Subcutaneous abdominal adipose tissue (tissue), 5 donors: ENCODE measurements at regions not wholly inside any gene's neighbourhood (a gene's known extent, or its start where the extent isn't known, plus 50 kb on each side); places are given as distances from the start of the nearest gene placed in this dataset.

ENCODE experiments used
- H3K27ac ChIP-seq: one replicate; pipeline ENCODE4 v1.7.0; 2013; ENCODE audit warnings: low read depth, mild to moderate bottlenecking, inconsistent platforms, low read length, moderate library complexity
- H3K27me3 ChIP-seq, 5 donors: one replicate each; pipeline ENCODE4 v1.7.0; 2013; ENCODE audit warnings: low read length in 5 of 5, inconsistent platforms in 1 of 5; ENCODE audit not compliant: control insufficient read depth in 5 of 5, insufficient read depth in 4 of 5
- H3K36me3 ChIP-seq, 5 donors: one replicate each; pipeline ENCODE4 v1.7.0; 2013; ENCODE audit warnings: low read length in 5 of 5; ENCODE audit not compliant: control insufficient read depth in 5 of 5, insufficient read depth in 5 of 5
- H3K4me1 ChIP-seq, 5 donors: one replicate each; pipeline ENCODE4 v1.7.0; 2013; ENCODE audit warnings: low read length in 5 of 5, mild to moderate bottlenecking in 3 of 5, moderate library complexity in 1 of 5; ENCODE audit not compliant: control insufficient read depth in 5 of 5, insufficient read depth in 5 of 5
- H3K4me3 ChIP-seq, 5 donors: one replicate each; pipeline ENCODE4 v1.7.0; 2013; ENCODE audit warnings: low read length in 5 of 5, low read depth in 1 of 5
- H3K9ac ChIP-seq, 5 donors: one replicate each; pipeline ENCODE4 v1.7.0; 2013; ENCODE audit warnings: low read length in 5 of 5, mild to moderate bottlenecking in 4 of 5, moderate library complexity in 3 of 5
- H3K9me3 ChIP-seq, 5 donors: one replicate each; pipeline ENCODE4 v1.7.0; 2013; ENCODE audit warnings: low read length in 5 of 5; ENCODE audit not compliant: control insufficient read depth in 5 of 5
- donor health status: healthy.
- donor health status: healthy.
- donor health status: healthy.
- donor health status: healthy.
- donor health status: healthy.

DNA sequence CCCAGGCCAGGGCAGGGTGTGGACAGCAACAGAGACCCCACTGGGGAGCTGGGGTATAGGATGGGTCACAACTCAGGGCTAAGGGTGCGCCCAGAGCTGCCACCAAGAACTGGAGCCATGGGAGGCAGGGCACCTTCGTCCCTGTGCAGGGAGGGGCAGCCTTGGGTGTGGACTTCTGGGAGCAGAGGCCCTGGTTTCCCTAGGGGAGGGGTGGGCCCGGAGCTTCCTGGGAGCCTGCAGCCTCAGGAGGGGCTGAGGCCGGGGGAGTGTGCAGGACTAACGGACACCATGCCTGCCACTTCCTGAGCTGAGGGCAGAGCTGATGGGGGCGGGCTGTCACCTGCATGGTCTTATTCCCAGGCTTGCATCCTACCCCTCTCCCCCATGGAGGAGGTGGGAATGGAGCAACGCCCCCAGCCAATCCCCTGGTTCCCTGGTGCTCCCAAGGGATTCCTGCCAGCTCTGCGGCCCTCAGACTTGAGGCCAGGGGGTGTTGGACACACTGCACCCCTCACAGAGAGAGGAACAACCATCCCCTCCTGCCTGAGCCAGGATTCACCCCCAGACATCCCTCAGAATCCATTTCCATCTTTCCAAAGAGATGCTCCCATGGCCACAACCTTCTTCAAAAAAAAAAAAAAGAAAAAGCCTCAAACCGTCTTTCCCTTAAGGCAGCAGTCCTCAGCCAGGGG lies 225.7 kb downstream of the CTTN start:
- Histone ChIP-seq H3K9me3 (peaks cover 0 to 3% (median 2%) of the 10 kb centered on the region in 5 donors), H3K9ac (no peak overlapping the region), H3K4me3 (no peak overlapping the region), H3K36me3 (no peaks in the 10 kb centered on the region), H3K4me1 (peaks cover 3 to 38% (median 13%) of the 10 kb centered on the region in 5 donors), H3K27ac (no peak overlapping the region), H3K27me3 (peaks cover 2 to 25% (median 7%) of the 10 kb centered on the region in 5 donors)

DNA sequence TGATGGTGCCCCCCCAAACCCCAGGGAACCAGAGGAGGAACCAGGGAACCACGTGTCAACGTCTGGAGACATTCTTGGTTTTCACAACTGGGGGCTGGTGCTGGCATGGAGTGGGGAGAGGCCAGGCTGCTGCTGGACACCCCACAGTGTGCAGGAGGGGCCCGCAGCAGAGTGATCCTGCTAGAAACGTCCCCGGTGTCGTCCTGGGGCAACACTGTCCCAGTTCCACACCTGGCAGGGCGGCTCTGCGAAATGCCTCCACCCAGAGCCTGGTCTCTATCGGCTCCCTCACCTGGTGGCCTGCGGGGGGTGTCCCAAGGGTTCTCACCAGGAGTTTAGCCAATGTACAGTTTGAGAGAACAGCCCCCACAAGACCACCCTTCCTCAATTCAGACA lies 226.3 kb downstream of the CTTN start:
- peaks cover 2 to 27% (median 7%) of the 10 kb centered on the region in 5 donors for H3K27me3 ChIP-seq
- H3K9ac ChIP-seq: no peak overlapping the region
- H3K4me1 ChIP-seq: peaks cover 3 to 41% (median 14%) of the 10 kb centered on the region in 5 donors
- H3K4me3 ChIP-seq: no peak overlapping the region
- no peak overlapping the region for H3K27ac ChIP-seq
- no peaks in the 10 kb centered on the region for H3K36me3 ChIP-seq
- H3K9me3 ChIP-seq: peaks cover 0 to 3% (median 2%) of the 10 kb centered on the region in 5 donors

DNA sequence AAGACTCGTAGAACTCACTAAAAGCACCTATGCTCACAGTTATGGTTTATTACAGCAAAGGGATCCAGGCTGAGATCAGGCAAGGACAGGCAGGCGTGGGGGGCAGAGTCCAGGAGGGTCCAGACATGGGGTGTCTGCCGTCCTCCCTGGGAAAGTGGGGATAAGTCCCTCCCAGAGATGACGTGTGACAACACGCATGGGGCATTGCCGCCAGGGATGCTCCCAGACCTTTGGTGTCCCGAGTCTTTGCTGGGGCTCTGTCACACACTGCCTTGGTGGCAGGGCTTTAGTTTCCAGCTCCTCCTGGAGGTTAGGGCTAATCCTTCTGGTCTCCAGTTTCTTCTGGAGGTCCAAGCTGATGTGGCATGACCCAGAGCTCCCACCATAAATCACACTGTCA lies 226.7 kb downstream of the CTTN start:
- Histone ChIP-seq H3K4me3 (no peak overlapping the region), H3K36me3 (no peaks in the 10 kb centered on the region), H3K27ac (no peak overlapping the region), H3K9me3 (peaks cover 0 to 3% (median 2%) of the 10 kb centered on the region in 5 donors), H3K4me1 (peaks cover 3 to 44% (median 14%) of the 10 kb centered on the region in 5 donors), H3K9ac (peak overlapping the region in 1 of 5 donors; percentile 4), H3K27me3 (peaks cover 5 to 31% (median 7%) of the 10 kb centered on the region in 5 donors)

DNA sequence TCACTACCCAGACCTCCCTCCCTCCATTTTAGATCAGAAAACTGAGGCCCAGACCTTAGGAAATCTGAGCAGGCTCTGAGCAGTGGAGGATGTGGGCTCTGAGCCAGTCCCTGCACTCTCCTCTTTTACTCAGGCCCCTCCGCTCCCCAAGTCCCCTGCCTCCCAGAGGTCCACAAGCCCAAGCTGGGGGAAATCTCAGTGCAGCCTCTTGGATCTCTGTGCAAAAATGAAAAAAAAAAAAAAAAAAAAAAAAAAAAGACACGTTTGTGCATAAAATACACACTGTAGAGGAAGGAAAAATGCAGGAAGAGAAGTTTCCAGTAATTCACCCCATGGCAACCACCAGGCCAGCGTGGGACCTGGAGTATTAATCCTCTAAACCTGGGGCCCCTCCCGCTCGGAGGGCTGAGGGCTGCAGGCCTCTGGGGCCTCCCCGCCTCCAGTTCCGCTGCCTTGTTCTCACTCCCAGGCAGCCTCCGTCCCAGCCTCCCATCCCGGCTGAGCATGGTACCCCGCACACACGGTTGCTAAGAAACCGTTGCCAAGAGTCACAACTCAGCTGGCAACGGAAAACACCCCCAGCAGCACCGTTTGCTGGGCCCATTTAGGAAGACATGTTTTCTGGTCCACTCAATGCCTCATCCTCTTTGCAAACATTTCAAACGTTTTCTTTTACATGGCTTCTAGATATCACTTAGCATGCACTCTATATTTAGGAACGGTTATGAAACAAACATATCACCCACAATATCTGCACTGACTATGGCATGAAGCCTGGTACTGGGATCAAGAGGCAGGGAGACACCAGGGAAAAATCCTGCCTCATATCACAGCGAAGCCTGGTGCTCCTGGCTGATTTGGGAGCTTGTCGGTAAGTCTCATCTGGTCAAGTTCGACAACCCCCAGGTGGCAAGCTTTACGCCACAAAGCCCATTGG lies 227.5 kb downstream of the CTTN start:
- peaks cover 3 to 44% (median 14%) of the 10 kb centered on the region in 5 donors for H3K4me1 ChIP-seq
- no peak overlapping the region for H3K4me3 ChIP-seq
- H3K27ac ChIP-seq: no peak overlapping the region
- H3K36me3 ChIP-seq: no peaks in the 10 kb centered on the region
- H3K9me3 ChIP-seq: peaks cover under 1 to 7% (median 4%) of the 10 kb centered on the region in 5 donors
- H3K27me3 ChIP-seq: peaks cover 7 to 33% (median 11%) of the 10 kb centered on the region in 5 donors
- H3K9ac ChIP-seq: no peak overlapping the region

DNA sequence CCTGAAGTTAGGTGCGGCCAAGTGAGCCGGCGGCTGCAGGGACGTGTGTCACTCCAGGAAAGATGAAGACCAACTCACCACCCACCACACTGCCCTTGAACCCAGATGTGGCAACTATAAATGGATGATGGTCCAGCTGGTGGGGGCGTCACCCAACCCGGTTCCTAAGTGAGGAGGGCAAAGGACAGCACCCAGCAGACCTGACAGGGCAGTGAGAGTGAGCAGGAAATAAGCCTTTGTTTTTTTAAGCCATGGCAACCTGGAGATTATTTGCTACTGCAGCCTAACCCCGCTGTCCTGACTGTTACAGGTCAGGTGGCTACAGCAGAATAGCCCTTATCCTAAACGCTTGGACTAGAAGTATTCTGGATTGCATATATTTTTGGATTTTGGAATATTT lies 228.9 kb downstream of the CTTN start:
- no peak overlapping the region for H3K4me3 ChIP-seq
- no peak overlapping the region for H3K9ac ChIP-seq
- H3K27me3 ChIP-seq: peaks cover 7 to 27% (median 11%) of the 10 kb centered on the region in 5 donors
- H3K4me1 ChIP-seq: peaks cover 3 to 44% (median 14%) of the 10 kb centered on the region in 5 donors
- H3K27ac ChIP-seq: no peak overlapping the region
- H3K9me3 ChIP-seq: peaks cover 0 to 7% (median 3%) of the 10 kb centered on the region in 5 donors
- H3K36me3 ChIP-seq: no peaks in the 10 kb centered on the region

DNA sequence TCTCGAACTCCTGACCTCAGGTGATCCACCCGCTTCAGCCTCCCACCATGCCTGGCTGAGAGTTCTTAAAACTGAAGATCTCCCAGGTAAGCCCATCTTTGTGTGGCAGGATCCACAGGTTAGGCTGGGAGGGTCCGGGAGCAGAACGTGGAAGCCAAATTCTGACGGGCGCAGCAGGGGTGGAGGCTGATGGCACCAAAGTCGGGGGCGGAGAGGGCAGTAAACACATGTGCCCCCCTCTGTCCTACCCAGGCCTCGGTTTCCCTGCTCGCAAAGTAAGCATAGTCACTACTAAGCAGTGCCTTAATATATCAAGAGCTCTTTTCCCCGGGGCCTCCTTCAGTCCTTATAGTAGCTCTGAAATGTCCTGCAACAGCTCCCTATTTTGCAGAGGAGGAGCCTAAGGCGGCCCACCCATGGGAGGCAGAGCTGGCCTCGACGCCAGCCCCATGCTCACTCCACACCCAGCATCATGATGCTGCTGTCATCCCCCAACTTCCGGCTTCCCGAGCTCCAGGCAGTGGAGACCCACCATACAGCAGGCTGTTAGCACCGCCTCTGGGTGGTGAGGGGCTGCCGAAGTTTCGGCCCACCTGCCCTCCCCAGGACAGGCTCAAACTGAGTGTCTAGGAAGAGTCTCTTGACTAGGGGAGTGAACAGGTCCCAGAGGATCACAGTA lies 230.0 kb downstream of the CTTN start:
- peaks cover 0 to 7% (median 3%) of the 10 kb centered on the region in 5 donors for H3K9me3 ChIP-seq
- H3K4me3 ChIP-seq: peak overlapping the region in 3 of 5 donors; percentile 14 to 42 (median 27)

DNA sequence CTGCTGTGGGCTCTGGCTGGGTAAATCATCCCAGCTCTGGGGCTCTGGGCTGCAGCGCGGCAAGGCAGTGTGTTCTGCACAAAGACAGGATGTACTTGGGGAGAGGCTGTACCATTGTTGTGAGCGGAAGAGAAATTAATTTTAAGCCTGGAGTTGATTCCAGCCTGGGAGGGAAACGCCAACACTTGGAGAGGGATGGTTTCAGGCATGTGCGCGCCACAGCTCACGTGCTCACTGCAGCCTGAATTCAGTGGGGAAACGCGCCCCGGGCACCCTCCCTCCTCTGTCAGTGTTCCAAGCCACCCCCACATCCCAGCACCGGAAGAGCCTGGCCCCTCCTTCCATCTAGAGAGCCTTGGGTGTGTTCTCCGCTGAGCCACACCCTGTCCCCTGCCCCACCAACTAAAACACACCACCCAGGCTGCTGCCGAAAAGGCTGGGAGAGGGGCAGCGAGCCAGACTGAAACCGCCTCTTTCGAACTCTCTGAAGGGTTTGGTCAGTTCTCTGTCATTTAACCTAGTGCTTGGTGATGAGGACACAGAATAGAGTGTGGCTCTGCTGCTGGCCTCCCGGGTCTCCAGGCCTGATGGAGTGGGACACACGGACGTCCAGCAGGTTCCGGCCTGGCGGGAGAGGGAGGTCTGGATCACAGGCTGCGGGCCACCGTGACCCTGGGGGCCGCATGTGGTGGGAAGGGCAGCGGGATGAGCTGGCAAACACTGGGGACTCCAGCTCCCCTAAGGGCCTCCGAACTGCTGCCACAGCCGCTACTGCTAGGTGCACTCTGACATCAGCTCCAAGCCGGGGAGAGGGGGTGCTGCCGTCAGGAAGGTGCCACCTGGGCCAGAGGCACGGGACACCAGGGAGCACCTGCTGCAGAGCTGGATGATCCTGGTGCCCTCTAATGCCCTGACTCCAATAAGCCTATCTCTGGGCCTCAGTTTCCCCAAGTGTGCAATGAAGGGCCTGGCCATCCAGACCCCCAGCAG lies 230.8 kb downstream of the CTTN start:
- H3K9ac ChIP-seq: no peak overlapping the region
- peak overlapping the region in 3 of 5 donors; percentile 14 to 42 (median 27) for H3K4me3 ChIP-seq
- H3K27me3 ChIP-seq: peaks cover 6 to 27% (median 7%) of the 10 kb centered on the region in 5 donors
- H3K4me1 ChIP-seq: peaks cover 3 to 44% (median 14%) of the 10 kb centered on the region in 5 donors
- peaks cover 0 to 7% (median 3%) of the 10 kb centered on the region in 5 donors for H3K9me3 ChIP-seq
- no peaks in the 10 kb centered on the region for H3K36me3 ChIP-seq
- no peak overlapping the region for H3K27ac ChIP-seq

More for the DNA sequence above, 230.0 kb downstream of the CTTN start:
- Histone ChIP-seq H3K36me3 (no peaks in the 10 kb centered on the region), H3K27me3 (peaks cover 7 to 27% (median 11%) of the 10 kb centered on the region in 5 donors), H3K4me1 (peaks cover 3 to 44% (median 14%) of the 10 kb centered on the region in 5 donors), H3K9ac (no peak overlapping the region), H3K27ac (no peak overlapping the region)

DNA sequence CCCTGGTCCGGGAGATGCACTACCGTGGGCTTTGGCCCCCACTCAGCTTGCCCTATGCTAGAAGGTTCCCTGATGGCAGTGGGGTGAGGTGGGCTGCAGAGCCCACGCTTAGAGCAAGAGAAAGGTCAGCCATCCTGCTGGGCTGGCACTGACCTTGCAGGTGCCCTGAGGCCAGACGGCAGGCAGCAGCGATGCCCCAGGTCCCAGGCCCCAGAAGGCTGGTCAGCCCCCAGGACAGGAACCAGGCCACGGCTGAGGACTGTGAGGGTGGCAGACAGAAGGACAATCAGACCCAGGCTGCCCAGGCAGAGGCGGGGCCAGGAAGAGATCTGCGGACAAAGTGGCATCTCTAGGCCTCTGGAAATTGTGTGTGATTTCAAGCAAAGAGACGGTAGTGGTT lies 231.7 kb downstream of the CTTN start:
- Histone ChIP-seq H3K4me1 (peaks cover 3 to 43% (median 14%) of the 10 kb centered on the region in 5 donors), H3K4me3 (no peak overlapping the region), H3K27me3 (peaks cover 5 to 25% (median 7%) of the 10 kb centered on the region in 5 donors)

More for the DNA sequence above, 231.7 kb downstream of the CTTN start:
- Histone ChIP-seq H3K9me3 (peaks cover 0 to 7% (median 3%) of the 10 kb centered on the region in 5 donors), H3K9ac (no peak overlapping the region), H3K36me3 (no peaks in the 10 kb centered on the region), H3K27ac (no peak overlapping the region)
